PC-9 (cell line): ENCODE measurements at regions not wholly inside any gene's neighbourhood (a gene's known extent, or its start where the extent isn't known, plus 50 kb on each side); places are given as distances from the start of the nearest gene placed in this dataset.

Source experiments
- BruUV-seq: library from RNA; stranded (reverse); fragments of 400-500 nt; replicated peaks from 2 replicates; lab custom pipeline; 2021; lab: Mats Ljungman, UMichigan
- CTCF ChIA-PET: fragments of 300-600 bp; sonication (Branson Sonifier 250); formaldehyde crosslinking; loops from one replicate; lab custom pipeline; 2022; ENCODE audit warnings: antibody characterized with exemption; lab: Charles Lee
- POLR2A ChIA-PET: fragments of 300-600 bp; sonication (Branson Sonifier 250); formaldehyde crosslinking; loops from one replicate; lab custom pipeline; 2022; ENCODE audit warnings: antibody characterized with exemption; ENCODE audit not compliant: unreplicated experiment; lab: Charles Lee
- DNase-seq, 2 experiments: peaks; one replicate each; pipeline versions ENCODE4 v3.0.0 to v3.0.0-alpha.2; 2015 to 2022; ENCODE audit warnings: mixed read lengths in 1 of 2
- H2AFZ ChIP-seq: fragments of 200-600 bp; sonication (generic); 2 replicates; pipeline ENCODE4 v1.8.1; 2017; ENCODE audit warnings: antibody characterized with exemption
- H3F3A ChIP-seq: fragments of 200-600 bp; sonication (generic); 2 replicates; pipeline ENCODE4 v1.8.1; 2017; ENCODE audit warnings: antibody characterized with exemption, mild to moderate bottlenecking, low read depth; ENCODE audit not compliant: insufficient read depth
- H3K27ac ChIP-seq: fragments of 200-600 bp; sonication (generic); 2 replicates; pipeline ENCODE4 v1.6.1; 2016; ENCODE audit warnings: mixed run types
- H3K27me3 ChIP-seq: fragments of 200-600 bp; sonication (generic); 2 replicates; pipeline ENCODE4 v1.6.1; 2016; ENCODE audit warnings: low read depth, mixed run types; ENCODE audit not compliant: insufficient read depth
- H3K36me3 ChIP-seq: fragments of 200-600 bp; sonication (generic); 2 replicates; pipeline ENCODE4 v1.6.1; 2016; ENCODE audit warnings: low read depth, mixed run types
- H3K4me1 ChIP-seq: fragments of 200-600 bp; sonication (generic); replicated peaks from 2 replicates; pipeline ENCODE4 v1.6.1; 2016; ENCODE audit warnings: mixed run types; ENCODE audit not compliant: insufficient read depth
- H3K4me2 ChIP-seq: fragments of 200-600 bp; sonication (generic); 2 replicates; pipeline ENCODE4 v1.6.1; 2017; ENCODE audit warnings: mixed run types
- H3K4me3 ChIP-seq: fragments of 200-600 bp; sonication (generic); 2 replicates; pipeline ENCODE4 v1.6.1; 2016; ENCODE audit warnings: mixed run types
- H3K79me2 ChIP-seq: fragments of 200-600 bp; sonication (generic); 2 replicates; pipeline ENCODE4 v1.6.1; 2017; ENCODE audit warnings: low read depth, mixed run types
- H3K9me2 ChIP-seq: fragments of 200-600 bp; sonication (generic); 2 replicates; pipeline ENCODE4 v1.8.1; 2017; ENCODE audit warnings: mild to moderate bottlenecking; ENCODE audit not compliant: insufficient read depth
- H3K9me3 ChIP-seq: fragments of 200-600 bp; sonication (generic); 2 replicates; pipeline ENCODE4 v1.8.1; 2016; ENCODE audit warnings: low read depth; ENCODE audit not compliant: insufficient read depth
- H4K20me1 ChIP-seq: fragments of 200-600 bp; sonication (generic); 2 replicates; pipeline ENCODE4 v1.8.1; 2017; ENCODE audit not compliant: insufficient read depth
- EZH2 ChIP-seq: fragments of 200-600 bp; sonication (generic); IDR thresholded peaks from 2 replicates; pipeline ENCODE4 v1.8.0; 2017; ENCODE audit warnings: antibody characterized with exemption, low read depth
- intact Hi-C: fragments of 100-400 bp; cut with micrococcal nuclease; formaldehyde crosslinking; loops from one replicate; pipeline ENCODE4 v1.10.0; 2022; ENCODE audit not compliant: unreplicated experiment
- TF ChIP-seq, protein P1 (sequence below): fragments of 200-600 bp; sonication (generic); conservative IDR thresholded peaks from 2 replicates; pipeline ENCODE4 v1.6.1; 2017; ENCODE audit warnings: mixed run types, antibody characterized with exemption, mild to moderate bottlenecking, moderate library complexity

GRCh38 chr11:80862011-80862410 lies 1421.2 kb upstream of the TENM4 start:
- intact Hi-C loops = no loop called here
- Histone ChIP-seq H2AFZ (0 out of 2 replicates have a peak overlapping the region, but pooled peaks have one; percentile 7), H3K4me3 (no peak overlapping the region), H4K20me1 (no peaks in the 10 kb centered on the region), H3K9me3 (no peaks in the 10 kb centered on the region; the same call in 1 of the 2 replicates), H3K9me2 (no peaks in the 10 kb centered on the region), H3K4me1 (no peaks in the 10 kb centered on the region), H3F3A (no peaks in the 10 kb centered on the region), H3K27ac (no peak overlapping the region), H3K4me2 (no peak overlapping the region), H3K79me2 (no peaks in the 10 kb centered on the region), H3K27me3 (no peaks in the 10 kb centered on the region), H3K36me3 (no peaks in the 10 kb centered on the region)
- no TSS peak for BruUV-seq
- ChIA-PET CTCF (no interaction called here), POLR2A (no interaction called here)
- TF ChIP-seq, protein P1, sequence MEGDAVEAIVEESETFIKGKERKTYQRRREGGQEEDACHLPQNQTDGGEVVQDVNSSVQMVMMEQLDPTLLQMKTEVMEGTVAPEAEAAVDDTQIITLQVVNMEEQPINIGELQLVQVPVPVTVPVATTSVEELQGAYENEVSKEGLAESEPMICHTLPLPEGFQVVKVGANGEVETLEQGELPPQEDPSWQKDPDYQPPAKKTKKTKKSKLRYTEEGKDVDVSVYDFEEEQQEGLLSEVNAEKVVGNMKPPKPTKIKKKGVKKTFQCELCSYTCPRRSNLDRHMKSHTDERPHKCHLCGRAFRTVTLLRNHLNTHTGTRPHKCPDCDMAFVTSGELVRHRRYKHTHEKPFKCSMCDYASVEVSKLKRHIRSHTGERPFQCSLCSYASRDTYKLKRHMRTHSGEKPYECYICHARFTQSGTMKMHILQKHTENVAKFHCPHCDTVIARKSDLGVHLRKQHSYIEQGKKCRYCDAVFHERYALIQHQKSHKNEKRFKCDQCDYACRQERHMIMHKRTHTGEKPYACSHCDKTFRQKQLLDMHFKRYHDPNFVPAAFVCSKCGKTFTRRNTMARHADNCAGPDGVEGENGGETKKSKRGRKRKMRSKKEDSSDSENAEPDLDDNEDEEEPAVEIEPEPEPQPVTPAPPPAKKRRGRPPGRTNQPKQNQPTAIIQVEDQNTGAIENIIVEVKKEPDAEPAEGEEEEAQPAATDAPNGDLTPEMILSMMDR = no peak
- no peak for TF ChIP-seq EZH2
- no peak for DNase-seq

DNA sequence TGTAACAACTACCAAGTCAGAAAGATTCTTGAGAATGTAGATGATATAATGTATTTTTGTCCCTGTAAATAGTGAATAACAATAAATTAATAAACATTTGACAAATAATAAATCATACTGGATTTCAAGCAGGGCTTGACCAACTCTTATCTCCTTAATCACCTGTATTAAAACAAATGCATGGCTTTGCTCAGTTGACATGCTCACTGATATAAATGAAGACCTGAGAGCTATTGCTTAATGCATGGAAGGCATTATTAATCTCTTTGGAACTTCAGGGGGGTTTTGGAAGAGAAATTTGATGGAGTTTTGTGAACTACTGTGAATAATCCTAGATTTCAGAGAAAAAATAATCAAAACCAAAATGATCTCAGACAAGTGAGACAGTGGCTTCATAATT lies 1420.4 kb upstream of the TENM4 start:
- H3K9me3 ChIP-seq = no peaks in the 10 kb centered on the region; the same call in 1 of the 2 replicates
- H3K9me2 ChIP-seq = no peaks in the 10 kb centered on the region
- H3F3A ChIP-seq = no peaks in the 10 kb centered on the region
- POLR2A ChIA-PET = interaction anchor here (0.6 kb wide), 1 partner anchor 119 kb away, joined by 4 read pairs; no protein-coding TSS in a partner anchor
- H3K79me2 ChIP-seq = no peaks in the 10 kb centered on the region
- BruUV-seq = no TSS peak
- no peaks in the 10 kb centered on the region for H3K27me3 ChIP-seq
- H3K4me1 ChIP-seq = no peaks in the 10 kb centered on the region
- no peak for TF ChIP-seq EZH2
- H3K4me2 ChIP-seq = no peak overlapping the region
- H4K20me1 ChIP-seq = no peaks in the 10 kb centered on the region
- H2AFZ ChIP-seq = no peak overlapping the region
- H3K27ac ChIP-seq = no peak overlapping the region
- H3K4me3 ChIP-seq = no peak overlapping the region
- CTCF ChIA-PET = no interaction called here
- no peak for DNase-seq
- H3K36me3 ChIP-seq = no peaks in the 10 kb centered on the region
- intact Hi-C loops = no loop called here

DNA sequence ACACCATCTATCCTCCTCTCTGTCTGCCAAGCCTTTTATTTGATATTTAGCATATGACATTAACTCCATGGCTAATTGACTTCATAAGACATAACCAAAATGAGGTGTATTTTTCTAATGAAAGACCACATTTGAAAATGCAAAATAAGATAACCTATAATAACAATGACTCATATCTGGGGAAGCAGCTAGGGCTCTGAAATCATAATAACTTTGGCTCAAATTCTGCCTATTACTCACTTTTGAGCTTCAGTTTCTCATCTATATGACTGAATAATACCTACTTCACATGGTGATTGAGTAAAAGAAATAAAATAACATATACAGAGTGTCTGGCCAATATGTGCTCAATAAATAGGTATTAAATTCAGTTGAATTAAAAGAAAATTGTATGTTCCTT lies 1419.8 kb upstream of the TENM4 start:
- TF ChIP-seq EZH2 = no peak
- TF ChIP-seq, protein P1 = no peak
- no peaks in the 10 kb centered on the region for H3K27me3 ChIP-seq
- peak in 1 of 2 experiments; percentile 38 for DNase-seq
- H2AFZ ChIP-seq = no peak overlapping the region
- POLR2A ChIA-PET = interaction anchor here (0.6 kb wide), 2 partner anchors 38 to 119 kb away, joined by 4 to 6 read pairs; no protein-coding TSS in a partner anchor
- no peaks in the 10 kb centered on the region for H3K9me2 ChIP-seq
- BruUV-seq = no TSS peak
- H3K79me2 ChIP-seq = no peaks in the 10 kb centered on the region
- no peak overlapping the region for H3K4me3 ChIP-seq
- no peaks in the 10 kb centered on the region; the same call in 1 of the 2 replicates for H3K9me3 ChIP-seq
- no peak overlapping the region for H3K27ac ChIP-seq
- intact Hi-C loops = no loop called here
- no peaks in the 10 kb centered on the region for H4K20me1 ChIP-seq
- H3K4me1 ChIP-seq = no peaks in the 10 kb centered on the region; the same call in 1 of the 2 replicates
- CTCF ChIA-PET = no interaction called here
- H3K4me2 ChIP-seq = no peak overlapping the region
- H3K36me3 ChIP-seq = no peaks in the 10 kb centered on the region
- H3F3A ChIP-seq = no peaks in the 10 kb centered on the region
